ENCODE measurements at regions not wholly inside any gene's neighbourhood (a gene's known extent, or its start where the extent isn't known, plus 50 kb on each side); places are given as distances from the start of the nearest gene placed in this dataset.

GRCh38 chr1:165067829-165068228, 288.7 kb downstream of the LMX1A start:
- TF ChIP-seq POLR2A (IDR thresholded peaks at IDR 0.05), result no peak
- TF ChIP-seq CTCF (IDR thresholded peaks at IDR 0.05), result no peak
